Stimulated activated CD4-positive, alpha-beta T cell treated with anti-CD3 and anti-CD28 coated beads, Interleukin-1b, Interleukin-23, amount 100 ng/mL, for 1 hour (primary cell): ENCODE measurements at regions not wholly inside any gene's neighbourhood (a gene's known extent, or its start where the extent isn't known, plus 50 kb on each side); places are given as distances from the start of the nearest gene placed in this dataset.
A peak's percentile ranks its signal among the peaks of the same experiment; 100 is the strongest.

Experiments
- DNase-seq, 2 donors: peaks; one replicate each; pipeline ENCODE4 v3.0.0-alpha.2; 2020; ENCODE audit warnings: low read depth in 2 of 2

DNA sequence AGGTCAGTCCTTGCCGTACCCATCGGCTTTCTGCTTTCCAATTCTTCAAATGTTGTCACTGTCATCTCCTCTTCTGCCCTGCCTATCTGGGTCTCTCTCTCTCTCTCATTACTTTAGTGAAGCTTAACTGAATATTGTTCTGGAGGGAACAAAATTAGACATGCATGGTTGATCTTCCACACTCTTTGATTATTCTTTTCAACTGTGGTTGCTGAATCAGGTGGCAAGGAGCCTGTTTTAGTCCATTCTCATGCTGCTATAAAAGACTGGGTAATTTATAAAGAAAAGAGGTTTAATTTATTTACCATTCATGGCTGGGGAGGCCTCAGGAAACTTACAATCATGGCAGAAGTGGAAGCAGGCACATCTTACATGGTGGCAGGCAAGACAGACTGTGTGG is 157.9 kb downstream of the ARL4C start:
- DNase-seq, result no peak

DNA sequence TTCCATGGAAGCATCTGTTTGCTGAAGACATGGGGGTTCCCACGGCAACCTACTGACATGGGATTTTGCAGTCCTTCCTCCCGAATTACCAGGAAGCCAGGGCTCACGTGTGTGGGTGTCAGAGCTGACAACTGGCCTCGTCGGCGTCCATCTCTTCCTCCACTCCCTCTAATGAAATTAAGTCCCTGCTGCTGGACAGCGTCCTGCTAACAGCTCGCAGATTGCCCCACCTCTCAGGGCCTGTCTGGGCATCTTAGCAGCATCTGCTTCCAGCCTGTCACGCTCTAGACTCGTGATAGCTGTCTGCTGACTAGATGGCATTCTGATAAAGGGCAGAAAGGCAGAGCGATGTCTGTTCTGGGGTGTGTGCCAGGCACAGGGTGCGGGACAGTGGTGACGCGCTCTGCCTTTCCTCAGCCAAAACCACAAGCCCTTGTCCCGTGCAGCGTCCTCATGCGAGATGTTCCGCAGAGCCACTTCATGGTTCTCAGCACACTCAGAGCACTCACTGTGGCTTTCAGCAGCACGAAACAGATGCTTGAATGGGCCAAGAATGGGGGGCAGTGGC is 161.1 kb downstream of the ARL4C start:
- peak in 1 of 2 donors; percentile 10 for DNase-seq

DNA sequence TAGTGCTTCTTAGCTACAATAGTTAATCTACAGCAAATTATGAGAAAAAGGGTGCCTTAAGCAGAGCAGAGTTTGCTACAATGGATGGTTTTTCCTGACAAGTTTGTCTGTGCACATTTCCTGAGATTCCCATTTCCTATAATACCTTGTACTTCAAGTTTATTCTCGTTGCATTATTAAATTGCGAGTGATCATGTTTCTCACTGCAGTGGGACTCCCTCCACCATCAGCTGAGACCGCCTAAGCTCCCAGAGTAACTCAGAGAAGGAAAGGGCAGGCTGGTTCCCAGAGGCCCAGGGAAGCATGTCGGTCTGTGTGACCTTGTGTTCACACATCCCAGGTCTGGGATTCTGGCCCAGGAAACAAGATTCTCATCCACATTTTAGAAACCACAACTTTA is 162.1 kb downstream of the ARL4C start:
- DNase-seq, result no peak

DNA sequence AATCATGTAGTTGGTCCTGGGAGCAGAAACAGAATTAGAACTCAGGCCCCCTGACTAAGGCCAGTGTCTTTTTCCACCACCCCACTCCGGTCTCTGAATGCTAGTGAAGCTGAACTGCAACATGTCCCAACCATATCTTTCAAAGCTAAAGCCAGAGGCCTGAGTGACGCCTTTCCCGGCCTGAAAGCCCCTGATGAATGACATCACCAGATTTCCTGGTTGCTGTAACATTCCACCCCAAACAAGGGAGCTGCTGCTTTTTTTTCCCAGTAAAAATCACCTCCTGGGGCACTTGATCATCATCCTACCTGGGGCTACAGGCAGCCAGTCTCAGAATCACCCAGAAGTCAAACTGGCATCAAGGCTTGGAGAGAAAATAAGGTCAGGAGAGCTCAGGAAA is 162.7 kb downstream of the ARL4C start:
- no peak for DNase-seq

DNA sequence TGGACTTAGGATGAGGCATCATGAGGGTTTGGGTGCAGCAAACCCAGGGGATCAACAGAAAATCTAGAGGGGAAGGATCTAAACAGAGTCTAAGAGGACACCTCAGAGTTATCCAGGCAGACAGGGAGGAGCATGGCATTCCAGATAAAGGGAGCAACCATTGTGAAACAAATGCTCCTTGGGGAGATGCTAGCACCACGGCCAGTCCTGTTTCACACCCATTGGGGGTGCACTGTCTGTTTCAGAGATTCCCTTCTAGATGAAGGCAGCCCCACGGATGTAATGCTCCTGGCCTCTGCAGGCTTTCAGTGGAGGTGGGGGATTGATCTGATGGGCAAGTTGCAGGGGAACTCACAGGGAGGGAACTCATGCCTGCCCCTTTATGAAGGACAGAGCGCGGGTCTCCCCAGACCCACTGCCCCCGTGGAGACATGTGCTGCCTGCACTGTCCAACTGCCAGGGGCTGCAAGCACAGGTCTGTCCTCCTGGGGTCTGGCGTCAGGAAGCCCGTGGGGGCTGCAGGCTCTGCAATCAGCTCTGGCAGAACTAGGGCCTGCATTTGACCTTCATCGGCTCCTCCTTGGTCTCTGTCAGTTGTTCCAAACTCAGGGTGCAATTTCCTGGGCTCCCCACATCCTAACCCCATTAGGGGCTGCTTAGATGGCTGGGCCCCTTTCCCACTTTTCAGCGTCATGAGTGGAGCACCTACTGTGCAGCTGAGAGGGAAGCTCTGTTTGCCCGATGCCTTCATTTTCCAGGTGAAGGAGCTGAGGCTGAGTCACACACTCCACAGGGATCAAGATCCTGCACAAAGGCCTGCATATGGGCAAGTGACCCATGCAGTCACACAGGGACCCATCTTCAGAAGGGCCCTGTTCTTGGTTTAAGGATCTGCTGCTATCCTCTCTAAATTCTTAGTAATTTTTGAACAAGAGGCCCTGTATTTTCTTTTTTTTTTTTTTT is 163.4 kb downstream of the ARL4C start:
- no peak for DNase-seq

DNA sequence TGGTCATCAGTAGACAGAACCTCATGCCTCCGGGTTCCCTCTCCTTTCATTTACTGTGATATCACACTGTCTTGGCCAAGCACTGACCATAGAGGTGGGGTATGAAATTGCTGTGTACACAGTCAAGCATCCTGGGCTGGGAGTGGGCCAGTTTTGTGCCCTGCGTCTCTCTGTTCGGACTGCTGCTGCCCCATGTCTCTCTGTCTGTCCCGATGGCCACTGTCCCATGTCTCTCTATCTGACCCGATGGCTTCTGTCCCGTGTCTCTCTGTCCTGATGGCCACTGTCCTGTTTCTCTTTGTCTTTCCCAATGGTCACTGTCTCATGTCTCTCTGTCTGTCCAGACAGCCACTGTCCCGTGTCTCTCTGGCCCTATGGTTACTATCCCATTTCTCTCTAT is 164.9 kb downstream of the ARL4C start:
- DNase-seq, result no peak

DNA sequence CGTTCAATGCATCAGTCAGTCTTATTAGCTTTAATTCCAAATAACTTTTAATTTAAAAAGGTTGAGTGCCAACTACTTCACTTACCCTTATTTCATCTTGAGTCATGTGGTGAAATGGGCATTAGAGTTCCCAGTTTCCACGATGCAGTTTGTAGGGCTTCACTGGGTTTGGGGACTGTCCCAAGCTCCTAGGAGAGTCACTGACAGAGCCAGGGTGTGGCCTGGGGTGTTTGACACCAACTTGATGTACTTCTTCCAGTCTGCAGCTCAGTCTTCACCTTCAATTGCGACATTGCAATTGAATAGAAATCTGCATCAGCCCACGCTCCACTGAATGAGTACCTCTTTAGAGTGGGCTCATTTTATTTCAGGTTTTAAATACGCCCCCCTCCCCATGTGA is 165.3 kb downstream of the ARL4C start:
- DNase-seq, result no peak

DNA sequence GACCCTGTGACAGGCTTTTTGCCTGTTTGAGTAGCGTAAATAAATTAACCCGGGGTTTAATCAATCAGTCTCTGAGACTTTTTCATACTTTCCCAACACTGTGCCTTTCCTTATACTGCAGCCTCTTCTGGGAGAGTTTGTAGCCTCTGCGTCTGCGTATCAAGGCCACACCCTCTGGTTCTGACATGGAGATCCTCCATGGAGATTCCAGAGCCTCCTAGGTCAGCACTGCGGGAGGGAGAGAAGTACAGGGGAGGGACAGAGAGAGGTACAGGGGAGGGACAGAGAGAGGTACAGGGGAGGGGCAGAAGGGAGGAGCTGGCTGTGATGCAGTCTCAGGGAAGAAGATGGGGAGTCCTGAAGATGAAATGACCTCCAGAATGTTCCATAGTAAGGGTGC is 166.0 kb downstream of the ARL4C start:
- DNase-seq, result no peak

DNA sequence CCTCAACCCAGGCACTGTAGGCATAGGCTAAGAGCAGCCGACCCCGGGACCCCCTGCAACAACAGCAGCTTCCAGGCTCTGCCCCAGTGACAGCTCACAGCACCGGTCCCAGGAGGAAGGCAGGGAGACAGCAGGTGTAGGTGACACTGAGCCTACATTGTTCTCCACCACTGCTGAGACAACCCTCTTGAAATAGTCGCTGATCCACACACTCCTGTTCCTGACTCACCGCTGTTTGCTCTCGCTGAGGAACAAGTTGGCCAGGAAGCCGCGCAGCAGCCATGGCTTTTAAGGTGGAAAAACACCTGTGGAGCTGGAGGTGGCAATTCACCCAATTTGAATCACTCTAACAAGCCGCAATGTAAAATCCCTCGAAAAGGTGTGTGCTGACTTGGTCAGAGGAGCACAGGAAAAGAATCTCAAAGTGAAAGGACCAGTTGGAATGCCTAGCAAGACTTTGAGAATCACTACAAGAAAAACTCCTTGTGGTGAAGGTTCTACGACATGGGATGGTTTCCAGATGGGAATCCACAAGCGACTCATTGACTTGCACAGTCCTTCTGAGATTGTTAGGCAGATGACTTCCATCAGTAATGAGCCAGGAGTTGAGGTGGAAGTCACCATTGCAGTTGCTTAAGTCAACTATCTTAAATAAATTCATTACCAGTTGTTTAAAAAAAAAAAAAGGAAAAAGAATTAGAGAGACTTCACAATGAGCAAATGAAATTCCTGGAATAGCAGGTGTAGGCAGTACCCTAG is 167.5 kb downstream of the ARL4C start:
- no peak for DNase-seq

DNA sequence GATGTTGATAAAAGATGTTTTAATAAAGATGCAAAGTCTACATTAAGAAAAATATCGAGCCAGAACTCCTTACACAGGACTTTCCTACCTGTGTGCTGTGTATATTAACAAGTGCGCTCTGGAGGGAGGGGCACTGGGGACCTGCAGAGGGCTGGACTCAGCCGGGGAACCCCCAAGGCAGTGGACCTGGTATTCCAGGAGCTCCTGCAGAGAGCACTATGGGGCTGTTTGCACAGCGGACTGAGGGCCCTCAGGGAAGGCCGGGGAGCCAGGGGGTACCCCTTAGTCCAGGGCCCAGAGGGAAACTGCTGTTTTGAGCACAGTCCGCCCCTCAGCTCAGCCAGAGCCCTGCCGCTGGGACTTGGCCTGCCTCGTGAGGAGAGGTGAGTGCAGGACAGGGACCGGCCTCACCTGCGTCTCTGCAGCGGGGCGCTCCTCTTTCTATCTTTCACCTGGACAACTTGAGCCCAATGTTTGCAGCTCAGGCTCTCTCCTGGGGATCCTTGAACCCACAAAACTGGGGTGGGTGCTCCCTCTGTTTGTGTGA is 168.4 kb downstream of the ARL4C start:
- no peak for DNase-seq

DNA sequence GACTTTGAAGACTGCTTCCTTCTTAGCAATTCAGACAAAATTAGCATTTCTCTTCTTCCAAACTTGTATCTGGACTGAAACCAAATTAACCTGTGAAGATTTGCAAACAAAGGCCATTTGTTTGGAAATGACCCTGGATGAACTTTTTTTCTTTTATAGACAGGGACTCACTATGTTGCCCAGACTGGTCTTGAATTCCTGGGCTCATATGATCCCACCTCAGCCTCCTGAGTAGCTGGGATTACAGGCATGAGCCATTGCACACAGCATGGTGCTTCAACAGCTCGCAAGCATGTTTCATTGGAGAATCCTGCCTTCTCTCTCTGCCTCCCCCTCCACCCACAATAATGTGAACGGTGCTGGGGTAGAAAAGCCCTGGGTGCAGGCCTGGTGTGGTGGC is 170.2 kb downstream of the ARL4C start:
- no peak for DNase-seq

DNA sequence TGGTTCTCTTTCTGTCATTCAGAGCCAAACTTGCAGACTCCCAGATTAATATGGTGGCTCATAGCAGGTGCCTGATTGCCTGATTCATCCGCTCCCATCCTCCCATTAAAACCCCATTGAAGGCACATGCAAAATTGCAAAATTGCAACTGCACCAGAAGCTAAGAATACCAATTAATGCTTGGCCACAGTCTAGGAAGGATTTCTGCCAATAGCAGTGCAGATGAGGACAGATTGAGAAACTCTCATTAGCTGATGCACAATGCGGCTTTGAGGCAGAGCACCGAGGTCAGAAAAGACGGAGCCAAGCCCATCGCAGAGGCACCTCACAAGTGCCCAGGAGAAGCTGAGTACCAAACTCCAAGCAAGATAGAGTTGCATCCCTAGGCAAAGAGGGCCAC is 172.8 kb downstream of the ARL4C start:
- no peak for DNase-seq

DNA sequence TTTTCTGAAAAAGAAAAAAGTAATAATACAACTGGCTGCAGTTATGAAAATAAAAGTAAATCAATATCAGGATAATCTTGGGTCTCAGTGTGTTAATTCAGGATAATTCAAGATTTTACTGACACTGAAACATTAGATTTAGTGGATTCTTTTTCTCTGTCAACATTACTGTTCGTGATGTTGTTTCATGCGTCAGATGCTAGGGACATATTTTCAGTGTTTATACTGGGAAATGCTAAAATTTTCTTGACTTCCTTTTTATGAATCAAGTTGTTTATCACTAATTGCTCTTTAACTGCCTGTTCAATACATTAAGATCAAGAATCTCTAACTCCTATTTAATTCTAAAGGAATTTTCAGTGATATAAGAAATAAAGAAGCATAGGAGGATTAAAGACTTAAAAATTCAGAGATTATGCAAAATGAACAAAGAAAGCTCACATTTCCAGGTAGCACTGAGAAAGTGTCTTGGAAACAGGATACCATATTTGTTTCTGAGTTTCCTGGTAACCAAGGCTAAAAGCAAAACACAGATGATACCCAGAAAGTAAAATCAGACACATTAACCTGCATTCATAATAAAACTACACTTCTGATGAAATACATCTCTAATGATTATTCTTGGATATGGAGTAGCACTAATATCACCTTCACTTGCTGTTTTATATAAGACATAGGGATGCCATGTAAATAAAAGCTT is 174.0 kb downstream of the ARL4C start:
- DNase-seq, result no peak

DNA sequence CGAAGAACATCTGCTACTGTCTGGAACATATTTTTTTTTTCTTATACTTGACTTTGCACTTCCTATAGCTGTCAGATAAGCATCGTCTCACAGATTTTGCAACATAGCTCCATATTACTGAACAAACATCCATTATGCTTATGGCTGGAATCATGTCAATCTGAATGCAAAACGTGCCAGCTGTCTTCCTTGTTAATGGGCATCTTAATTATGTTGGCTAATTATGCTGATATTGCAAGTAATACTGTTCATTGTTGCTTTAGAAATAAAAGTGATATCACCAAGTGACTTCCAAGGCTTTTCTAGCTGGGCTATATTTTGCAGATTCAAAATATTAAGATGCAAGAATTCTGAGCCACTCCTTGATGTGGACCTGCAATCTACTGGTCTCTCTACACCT is 176.8 kb downstream of the ARL4C start:
- DNase-seq, result no peak

DNA sequence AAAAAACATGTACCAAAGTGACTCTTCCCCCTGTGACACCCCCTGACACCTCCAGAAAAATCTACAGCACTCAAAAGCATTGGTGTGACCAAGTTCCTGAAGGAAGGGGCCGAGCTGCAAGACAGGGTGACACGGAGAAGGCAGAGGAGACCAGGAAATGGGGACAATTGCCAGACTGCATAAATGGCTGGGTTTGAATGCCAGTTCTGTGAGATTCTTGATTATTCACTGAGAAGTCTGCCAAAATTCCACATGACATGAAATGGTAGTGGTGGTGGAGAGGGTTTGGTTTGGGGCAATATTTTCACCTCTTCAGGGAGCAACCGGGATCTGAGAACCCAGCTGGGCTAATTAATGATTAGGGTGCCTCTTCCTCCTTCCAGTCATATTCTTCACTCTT is 178.5 kb downstream of the ARL4C start:
- DNase-seq, result no peak

DNA sequence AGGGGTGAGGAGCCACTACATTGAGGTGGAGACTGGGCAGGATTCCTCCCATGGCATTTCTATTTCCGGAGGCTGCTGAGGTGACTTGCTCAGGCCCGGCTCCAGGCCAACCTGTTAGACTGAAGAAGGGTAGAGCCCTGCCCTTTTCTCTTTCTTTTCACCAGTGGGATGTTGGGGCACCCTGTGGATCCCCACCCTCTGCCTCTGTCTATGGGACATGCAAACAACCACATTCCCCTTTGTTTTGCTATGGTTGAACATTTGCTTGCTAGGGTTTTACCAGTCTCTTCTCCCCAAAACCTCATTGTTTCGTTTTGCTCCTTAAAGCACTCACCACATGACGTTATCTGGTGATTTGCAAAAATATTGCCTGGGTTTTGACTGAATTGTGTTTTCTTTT is 183.3 kb downstream of the ARL4C start:
- DNase-seq, result no peak

DNA sequence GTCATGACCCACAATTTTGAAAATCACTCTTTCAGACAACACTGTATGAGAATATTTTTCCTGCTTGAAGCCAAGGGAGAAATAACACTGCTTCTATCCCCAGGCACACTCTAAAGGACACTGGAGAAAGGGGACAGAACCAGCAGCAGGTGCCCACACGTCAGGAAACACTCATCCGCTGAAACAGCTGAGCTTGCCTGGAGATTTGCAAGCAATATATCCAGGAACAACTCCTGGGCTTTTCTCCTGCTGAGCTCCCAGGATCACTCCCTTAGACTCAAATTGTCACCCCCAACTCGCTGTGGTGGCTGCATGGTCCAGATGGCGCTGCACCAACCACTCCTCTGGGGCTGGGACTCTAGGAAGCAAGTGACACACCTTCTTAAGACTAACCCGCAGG is 186.7 kb downstream of the ARL4C start:
- DNase-seq, result no peak

DNA sequence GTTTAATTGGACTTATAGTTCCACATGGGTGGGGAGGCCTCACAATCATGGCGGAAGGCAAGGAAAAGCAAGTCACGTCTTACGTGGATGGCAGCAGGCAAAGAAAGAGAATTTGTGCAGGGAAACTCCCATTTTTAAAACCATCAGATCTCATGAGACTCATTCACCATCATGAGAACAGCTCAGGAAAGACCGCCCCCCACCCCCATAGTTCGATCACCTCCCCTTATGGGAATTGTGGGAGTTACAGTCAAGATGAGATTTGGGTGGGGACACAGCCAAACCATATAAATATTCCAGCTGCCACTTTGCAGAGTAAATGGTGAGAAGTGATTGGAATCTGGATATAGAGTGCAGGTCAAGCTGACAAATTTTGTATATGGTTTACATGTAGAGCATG is 187.4 kb downstream of the ARL4C start:
- DNase-seq, result no peak

DNA sequence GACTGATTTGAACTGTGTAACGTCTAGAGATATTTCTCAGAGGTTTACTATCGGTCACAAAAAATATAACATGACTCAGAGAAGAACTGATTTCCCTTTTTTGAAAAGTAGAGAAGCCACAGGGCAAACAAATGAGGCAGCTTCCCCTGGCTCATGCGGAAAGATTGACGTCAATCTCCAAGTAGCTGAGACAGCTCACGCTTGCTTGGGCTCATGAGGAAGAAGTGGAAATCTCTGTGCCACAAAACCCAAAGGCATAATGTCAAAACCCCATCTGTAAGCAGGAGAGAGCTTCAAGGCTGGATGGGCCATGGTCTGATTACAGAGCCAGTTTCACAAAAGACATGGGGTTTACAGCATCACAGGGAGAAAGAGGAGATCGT is 188.1 kb downstream of the ARL4C start:
- DNase-seq, result peak in 1 of 2 donors; percentile 44

DNA sequence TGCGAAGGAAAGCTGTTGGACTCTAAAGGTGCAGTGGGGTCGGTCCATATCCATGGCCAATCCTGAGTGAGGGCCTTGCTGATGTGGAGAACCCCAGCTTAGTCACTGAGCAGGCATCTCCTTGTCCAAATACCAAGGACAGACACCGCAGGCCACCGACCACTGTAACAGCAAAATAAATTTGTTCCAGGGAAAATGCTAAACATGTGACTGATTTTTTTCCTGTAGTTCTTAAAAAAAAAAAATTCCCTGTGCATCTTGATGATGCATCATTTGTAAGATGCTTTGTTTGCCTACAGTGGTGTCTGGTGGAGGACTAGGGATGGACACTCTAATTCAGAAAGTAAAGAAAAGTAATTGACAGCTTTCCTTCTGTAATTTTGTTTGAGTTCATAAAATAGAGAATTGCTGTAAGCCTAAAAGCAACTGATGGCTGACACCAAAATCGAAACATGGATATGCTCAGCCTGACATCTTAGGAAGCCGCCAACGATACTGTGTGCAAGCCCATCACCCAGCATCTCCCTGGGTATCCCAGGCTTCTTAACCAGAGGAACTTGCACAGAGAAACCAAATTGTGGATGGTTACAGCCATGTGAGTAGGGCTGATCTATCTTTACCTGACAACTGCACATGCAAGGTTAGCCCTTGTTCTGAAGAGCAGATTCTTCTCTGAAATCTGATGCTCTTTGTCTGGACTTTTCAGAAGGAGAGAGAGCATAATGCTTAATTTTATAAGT is 188.6 kb downstream of the ARL4C start:
- DNase-seq, result no peak

DNA sequence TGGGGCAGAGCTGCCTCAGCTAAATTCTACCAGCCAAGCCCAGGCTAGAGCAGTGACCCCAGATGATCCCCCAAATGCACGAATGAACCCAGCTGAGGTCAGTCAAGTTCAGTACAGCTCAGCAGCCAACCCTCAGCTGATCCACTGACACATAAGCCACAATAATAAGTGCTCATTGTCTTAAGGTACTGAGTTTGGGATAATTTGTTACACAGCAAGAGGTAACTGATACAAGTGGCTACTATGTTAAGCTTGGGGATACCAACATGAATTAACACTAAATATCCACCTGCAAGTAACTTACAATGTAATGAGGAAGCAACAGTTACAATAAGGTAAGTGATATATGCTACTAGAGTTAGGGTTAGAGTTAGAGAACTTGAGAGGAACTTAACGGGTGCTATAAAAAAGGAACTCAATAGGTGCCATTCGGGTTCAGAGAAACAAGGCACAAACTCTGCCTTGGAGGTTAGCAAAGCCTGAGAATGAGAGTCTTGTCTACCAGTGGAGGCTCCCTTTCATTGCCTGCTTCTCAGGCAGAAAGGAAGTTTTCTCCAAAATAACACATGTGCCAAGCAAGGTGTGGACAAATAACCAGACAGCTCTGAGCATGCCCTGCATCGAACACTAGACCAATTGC is 189.4 kb downstream of the ARL4C start:
- no peak for DNase-seq
